HG03097 (cell line): ENCODE measurements at regions not wholly inside any gene's neighbourhood (a gene's known extent, or its start where the extent isn't known, plus 50 kb on each side); places are given as distances from the start of the nearest gene placed in this dataset.
"Not testable (repeated sequence)": the region's sequence is repeated elsewhere in the genome, so short reads cannot be mapped to it uniquely, and the experiment has no call there.

Source experiments
- ATAC-seq: cut with Tn5 transposase; IDR thresholded peaks from one replicate; pipeline ENCODE4 v1.9.1; 2021; ENCODE audit not compliant: unreplicated experiment, low FRiP score

DNA sequence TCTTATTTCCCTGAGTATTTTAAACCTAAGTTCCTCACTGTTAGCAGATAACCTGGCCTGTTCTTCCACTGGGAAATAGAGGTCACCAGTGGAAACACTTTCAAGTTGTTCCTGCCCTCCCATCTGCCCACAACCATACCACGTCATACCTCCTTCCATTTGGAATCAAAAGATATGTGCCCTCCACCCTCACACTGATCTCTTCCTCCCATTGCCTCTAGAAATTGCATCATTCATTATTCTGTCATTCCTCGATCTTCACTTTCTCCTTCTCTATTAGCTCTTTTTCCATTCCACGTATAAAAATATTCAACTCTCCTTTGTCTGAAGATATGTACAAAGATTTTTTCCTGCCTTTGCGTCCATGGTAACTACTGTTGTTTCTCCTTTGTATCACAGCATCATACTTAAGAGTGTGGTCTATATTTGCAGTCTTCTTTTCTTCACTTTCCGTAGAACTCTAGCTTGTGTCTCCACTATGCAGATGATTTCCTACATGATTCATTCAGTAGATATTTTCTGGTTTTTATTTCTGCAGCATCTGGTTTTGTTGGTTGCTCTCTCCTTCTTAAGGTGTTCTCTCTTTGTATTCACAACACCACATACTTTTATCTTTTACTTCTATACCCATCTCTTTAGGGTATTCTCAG is 312.3 kb downstream of the REEP3 start:
- ATAC-seq: no peak

DNA sequence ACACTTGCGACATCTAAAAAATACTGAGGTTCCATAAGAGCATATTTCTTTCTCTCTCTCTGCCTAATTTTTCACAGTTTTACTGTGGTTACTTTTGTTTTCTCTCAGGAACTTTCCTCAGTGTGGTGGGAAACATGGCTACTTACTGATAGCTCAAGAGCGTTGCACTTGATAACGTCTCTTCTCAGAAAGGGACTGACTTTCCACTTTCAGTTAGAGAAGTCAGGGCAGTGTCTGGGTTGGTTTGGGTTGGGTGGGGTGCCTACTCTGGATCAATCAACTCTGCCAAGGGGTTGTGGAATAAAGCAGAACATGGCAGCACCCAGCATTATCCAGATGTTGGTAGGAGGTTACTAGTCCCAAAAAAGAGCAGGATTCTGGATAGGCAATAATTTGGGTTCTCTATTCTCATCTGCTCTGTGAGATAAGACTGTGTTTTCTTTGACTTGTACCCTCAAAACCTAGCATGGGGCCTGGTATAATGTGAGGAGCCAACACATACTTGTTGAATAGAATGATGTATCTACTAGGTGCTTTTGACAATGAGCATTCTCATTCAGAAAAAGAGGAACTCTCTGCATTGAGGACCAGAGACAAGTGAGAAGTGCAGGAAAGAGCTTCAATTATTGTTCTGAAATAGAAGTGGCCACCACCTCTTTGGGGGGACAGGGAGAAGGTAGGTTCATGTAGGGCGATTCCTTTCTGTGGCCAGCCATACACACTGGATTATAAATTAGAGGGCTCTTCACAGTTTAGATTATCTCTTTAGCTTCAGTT is 315.7 kb downstream of the REEP3 start:
- no peak for ATAC-seq

DNA sequence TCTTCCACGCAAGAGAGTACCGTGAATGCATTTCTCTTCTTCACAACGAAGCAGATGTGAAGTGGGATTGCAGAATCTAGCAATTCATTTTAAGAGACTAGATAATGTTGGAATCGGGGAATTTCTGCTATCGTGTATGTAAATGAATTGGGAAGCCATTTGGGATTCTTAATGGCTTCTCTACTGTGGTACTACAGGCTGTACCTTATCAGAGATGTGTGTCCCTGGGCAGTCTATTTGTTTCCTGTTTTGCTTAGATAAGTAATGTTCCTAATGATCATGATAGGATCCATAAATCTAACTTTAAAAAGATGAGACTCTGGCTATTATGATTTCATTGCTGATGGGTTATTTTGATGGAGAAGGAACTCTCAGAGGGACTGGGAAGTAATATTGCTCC is 320.6 kb downstream of the REEP3 start:
- ATAC-seq: no peak

DNA sequence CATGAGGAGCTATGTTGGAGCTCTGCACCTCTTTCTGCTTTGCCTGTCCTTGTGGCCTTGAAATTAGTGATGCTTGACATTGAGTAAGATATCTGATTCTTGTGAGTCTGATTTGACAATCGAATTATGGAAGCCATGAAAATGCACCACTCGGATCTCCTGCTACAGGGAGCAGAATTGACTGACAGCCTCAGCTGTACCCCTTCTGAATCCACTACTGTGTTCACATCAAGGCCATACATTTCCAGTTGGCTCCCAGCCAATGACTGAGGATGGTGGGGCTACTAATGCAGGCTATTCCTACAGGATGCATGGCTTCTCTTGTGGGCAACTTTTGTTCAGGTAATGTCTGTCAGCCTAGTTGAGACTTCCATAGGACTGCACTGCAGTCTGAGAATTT is 321.9 kb downstream of the REEP3 start:
- ATAC-seq: no peak

DNA sequence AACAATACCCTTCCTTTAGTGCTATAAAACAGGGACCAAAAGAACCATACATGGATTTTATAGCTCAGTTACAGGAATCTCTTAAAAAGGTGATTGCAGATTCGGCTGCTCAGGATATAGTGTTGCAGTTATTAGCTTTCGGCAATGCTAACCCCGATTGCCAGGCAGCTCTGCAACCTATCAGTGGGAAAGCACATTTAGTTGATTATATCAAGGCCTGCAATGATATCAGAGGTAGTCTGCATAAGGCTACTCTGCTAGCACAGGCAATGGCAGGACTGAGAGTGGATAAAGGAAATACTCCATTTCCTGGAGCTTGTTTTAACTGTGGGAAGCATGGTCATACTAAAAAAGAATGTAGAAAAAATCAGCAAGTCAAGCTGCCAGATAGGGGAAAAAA is 327.7 kb downstream of the REEP3 start:
- not testable (repeated sequence) for ATAC-seq

DNA sequence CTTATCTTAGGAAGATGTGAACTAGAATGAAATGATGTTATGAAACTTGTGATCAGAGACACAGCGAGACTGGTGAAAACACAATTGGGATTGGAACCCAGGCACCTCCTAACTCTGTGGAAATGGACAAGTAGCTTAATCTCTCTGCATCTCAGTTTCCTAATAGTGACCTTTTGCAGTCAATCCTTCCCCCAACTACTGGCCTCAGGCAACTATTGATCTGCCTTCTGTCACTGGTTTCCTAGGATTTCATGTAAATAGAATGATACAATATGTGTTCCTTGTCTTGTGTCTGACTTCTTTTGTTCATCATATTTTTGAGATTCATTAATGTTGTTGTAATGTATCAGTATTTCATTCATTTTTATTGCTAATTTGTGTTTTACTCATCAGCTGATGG is 341.7 kb downstream of the REEP3 start:
- ATAC-seq: no peak

DNA sequence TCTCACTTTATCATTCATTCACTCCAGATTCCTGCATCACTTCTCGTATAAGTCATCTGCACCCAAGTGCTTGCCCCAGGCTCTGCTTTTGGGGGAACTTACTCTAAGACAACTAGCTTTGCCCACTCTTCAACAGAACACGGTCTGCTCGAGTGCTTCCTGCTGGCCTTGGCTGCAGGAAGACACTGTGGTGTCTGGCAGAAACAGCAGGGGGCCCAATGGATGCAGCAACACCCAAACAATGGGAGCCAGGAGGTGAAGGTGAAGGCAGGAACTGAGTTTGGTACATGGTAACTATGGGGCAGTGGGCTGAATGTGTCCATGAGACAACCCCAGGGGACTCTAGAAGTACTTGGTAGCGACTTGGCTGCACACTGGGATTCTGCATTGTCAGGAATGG is 344.0 kb downstream of the REEP3 start:
- ATAC-seq: no peak

DNA sequence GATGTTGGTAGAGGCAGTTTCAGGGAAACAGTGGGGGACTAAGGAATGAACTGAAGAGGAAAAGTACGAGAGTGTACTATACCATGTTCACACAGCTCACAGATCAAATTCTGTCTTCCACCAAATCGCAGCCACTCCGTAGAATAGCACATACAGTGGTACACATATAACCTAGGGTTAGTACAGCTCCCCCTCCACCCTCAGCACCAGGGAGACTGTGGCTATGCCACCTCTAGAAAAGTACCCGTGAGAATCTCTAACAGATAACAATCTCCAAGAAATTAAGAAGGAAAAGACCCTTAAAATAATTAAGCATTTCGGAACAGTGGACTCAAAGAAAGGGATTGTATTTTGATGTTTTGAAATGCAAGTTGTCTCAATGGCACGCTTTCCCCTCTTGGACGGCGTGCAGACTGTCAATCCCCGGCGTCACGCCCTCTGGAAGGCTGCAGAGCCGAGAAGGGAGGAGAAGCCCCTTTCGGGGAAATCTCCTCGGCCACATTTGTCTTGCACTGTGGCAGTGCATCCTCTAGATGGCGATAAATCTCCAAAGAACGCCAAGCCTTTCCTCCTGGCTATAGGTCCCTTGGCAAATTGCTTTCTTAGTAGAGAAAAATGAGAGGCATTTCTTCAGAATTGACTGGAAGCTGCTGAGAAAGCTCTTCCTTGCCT is 345.0 kb downstream of the REEP3 start:
- peak; percentile 84 for ATAC-seq

DNA sequence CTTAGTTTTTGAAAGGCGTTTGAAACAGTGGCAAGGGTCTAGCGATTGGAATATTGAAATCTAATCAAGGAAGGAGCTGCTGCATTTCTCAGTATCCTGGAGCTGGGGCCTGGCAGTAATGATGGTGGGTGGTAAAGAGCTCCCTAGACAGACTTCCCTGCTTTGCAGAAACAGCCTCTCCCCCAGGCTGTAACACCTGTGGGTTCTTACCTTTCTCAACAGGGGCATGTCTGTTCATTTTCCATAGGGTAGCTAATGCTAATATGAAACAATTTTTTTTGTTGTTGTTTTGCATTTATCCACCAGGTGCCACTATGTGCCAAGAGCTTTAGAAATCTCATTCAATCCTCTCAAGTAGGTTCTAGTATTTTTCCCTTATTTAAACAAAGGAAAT is 345.5 kb downstream of the REEP3 start:
- ATAC-seq: no peak

DNA sequence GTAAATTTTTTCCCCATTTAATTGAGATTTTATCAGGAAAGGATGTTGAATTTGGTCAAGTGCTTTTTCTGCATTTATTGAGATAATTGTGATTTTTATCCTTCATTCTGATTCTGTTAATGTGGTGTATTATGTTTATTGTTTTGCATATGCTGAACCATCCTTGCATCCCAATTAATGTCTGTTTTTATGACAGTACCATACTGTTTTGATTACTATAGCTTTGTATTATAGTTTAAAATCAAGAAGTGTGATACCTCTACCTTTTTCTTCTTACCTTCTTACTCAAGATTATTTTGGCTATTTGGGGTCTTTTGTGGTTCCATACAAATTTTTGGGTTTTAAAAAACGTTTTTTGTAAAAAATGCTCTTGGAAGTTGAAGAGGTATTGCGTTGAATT is 357.2 kb downstream of the REEP3 start:
- ATAC-seq: no peak

DNA sequence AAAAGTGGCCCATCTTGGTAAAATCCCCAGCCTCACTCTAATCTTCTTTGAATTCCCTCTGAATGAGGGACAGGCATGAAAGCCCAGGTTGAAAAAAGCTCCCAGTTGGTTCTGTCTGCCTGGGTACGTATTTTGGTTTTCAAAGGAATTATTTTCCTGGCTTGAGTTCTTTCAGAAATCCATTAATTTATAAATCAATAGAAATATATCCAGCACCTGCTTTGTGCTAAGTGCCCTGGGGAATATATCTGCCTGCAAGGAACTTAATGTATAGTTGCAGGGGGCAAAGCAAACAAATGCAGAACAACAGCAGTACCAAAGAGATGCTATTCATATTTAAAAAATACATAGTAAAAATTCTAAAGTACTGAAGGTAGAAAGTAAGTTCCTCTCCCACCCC is 362.7 kb downstream of the REEP3 start:
- no peak for ATAC-seq

DNA sequence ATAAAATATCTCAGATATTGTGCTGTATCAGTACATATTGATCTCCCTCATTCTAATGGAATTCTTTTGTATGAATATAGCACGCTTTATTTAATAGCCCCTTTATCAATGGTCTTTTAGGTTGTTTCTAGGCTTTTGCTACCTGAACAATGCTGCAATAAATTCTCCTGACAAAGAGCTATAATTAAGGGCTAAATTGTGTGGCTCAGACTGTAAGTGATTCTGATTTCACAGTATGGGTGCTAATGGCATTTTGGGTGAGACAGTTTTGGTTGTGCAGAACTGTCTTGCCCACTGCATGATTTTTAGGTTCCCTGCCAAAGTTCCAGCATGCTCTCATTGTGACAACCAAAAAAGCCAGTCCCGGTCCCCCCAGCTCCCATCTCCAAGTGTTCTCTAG is 363.2 kb downstream of the REEP3 start:
- no peak for ATAC-seq

DNA sequence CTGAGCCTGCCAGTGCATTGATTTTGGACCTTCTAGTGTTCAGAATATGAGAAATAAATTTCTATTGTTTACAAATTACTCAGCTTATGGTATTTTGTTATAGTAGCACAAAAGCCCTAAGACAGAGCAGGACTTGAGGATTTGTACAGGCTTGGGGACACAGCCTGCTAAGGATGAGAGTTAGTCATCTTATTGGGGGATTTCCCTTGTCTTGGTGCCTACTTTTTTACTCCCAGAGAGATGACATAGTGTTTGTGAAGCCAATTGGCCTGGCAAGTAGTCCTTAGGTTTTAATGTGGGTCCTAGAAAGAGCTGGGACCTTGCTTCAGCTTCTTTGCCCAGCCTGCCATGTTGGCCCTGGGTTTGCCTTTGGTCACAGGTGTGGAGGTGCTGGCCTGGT is 364.0 kb downstream of the REEP3 start:
- no peak for ATAC-seq

DNA sequence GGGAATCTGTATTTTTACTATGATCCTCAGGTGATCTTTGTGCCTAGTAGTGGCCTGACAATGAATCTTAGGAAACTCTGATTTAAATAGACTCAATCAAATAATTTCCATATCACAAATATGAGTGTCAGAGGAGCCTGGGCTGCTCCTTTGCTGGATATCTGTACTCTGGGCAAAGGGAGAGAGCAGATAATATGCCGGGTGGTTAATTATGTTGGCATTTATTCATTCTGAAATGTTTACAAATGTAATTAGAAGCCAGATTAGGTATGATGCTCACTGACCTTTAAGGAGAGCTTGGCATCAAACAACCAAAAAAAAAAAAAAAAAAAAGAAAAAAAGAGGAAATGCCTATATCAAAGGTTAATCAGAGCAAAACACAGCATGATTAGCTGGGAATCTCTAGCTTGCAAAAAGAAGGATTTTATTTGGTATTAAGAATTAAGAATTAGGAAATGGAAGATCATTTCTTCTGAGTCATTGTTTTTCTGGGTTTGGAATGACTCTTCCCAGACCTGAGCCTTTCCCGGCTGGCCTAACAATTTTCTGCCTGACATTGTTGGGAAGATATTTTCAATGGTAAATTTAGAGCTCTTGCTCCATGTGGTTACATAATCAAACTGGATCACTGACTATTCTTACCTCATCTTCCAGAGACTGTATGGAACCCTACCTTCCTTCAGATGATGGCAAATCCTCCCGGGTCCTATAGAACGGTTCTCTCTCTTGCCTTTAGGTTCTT is 365.3 kb downstream of the REEP3 start:
- no peak for ATAC-seq

DNA sequence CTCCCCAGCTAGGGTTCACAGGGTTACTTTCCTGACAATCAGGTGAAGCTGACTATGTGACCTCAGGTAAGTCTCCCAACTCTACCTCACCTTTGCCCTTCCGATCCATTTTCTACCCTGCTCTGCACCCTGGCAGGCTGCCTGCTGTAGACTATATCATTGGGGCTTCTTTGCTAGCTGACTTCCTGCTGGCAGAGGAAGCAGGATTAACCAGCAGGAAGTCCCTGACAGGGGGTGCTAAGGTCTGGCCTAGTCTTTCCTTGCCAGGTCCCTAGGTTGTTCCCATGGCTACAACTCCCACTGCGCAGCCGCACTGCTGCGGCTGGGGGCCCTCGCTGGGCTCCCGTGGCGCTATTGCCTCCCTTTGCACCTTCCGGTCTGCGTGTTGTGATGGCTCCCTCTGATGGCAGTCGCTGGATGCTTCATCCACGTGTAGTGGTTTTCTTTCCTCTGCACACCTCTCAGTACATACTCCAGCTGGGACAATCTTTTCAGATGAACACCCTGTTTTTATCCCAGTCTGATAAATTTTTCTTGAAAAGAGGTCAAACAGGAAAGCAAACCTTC is 365.9 kb downstream of the REEP3 start:
- no peak for ATAC-seq

DNA sequence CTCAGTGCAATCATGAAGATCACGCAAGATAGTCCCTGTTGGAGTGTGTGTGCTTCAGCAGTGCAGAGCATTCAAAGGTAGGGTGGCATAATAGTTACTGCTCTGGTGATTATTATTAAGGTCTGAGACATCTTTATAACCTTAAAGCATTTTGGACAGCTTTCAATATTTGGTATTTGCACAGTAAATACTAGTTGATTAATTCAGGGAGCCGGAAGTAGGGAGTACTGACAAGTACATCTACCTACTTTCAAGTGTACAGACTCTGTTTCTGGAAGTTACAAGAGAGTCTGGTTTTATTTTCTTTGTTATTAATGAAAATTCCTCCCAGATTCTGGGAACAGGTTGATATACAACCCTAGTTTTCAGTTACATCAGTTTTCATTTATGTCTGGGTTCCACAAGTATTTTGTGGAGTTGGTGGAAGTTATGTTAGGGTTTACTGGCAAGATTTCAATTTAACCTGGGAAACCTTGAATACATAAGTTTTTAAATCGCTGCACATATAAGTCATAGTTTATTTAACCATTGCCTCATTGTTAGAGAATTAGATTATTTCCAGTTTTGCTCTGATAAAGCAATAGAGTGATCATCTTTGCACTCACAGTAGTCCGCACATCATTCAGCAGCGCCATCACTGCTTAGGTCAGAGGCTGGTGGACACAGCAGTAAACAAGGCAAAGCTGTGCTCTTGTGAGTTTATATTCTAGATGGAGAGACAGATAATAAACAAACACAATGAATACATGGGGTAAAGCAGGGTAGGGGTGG is 366.6 kb downstream of the REEP3 start:
- no peak for ATAC-seq

DNA sequence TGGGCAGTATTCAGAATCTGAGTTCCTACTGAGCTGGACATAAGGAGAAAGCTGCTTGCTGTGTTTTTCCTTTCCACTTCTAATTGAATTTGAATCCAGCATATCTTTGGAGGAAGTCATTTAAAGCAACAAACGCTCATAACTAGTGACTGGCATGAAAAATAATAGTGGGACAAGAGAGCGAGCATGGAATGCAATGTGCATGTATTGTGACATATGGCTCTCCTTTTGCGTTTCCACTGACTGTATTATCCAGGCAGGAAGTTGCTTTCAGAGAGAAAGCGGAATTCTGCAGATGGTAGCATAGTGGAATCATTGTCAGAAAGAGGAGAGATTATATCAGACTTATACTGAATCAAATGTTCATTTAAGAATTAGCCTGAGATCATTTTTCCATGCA is 368.6 kb downstream of the REEP3 start:
- no peak for ATAC-seq

DNA sequence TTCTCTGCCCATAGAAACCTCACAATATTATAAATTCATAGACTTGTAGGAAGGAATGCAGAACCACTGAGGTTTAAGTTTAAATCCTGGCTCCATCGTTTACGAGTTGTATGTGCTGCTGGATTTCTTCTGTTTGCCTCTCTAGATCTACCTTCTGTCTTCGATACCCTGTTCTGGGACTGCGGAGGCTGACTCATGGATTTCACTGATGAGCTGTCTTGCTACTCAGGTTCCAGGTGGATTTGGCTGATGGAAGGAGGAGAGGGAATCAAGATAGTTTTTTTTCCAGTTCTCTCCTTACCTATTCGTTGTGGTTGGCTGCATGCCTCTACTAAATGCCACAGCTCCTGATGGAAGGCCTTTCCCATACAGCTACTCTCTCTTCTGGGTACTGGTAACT is 375.8 kb downstream of the REEP3 start:
- ATAC-seq: no peak

DNA sequence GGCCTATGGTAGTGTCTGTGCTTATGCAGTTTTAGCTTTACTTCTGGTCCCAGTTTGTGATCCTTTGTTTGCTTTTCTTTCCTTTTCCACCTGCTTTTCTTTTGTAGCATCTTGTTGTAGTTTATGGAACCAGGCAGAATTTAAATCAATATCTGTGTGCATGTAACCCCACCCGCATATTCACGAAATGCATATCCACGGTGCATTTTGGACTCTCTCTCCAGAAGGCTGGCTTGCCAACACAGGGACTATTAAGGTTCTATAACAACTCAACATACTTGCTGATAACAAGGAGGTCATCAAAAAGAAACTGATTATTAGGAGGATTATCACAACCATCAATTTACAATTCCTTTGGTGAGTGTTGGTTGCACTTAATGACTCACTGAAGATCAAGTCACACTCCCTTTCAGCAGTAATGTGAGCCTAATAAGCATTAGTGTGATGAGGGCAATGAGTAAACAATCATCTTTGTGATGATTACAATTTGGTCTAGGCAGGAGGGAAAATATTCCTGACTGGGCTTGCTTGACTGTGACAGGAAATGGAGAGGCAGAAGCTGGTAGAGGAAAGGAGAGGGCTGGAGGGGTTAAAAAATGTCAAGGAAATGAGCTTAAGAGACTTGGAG is 378.6 kb downstream of the REEP3 start:
- no peak for ATAC-seq

DNA sequence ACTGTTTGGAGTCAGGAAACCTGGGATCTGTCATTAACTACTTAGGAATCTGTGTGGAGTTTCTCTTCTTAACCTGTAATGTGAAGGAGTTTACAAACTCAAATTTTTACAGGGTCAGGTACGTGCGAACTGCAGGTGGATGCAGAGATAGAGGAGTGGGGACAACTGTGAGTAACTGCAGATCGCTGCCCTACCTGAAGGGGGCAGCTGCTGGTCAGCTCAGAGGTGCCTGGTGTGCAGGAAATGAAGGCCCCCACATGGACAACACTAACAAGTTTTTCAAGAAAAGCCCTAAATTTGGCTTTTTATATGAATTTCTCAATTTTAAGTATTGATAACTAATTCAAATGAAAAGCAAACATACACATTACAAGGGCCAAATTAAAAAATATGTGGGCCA is 380.0 kb downstream of the REEP3 start:
- no peak for ATAC-seq
